HCT116 (cell line): ENCODE measurements at regions not wholly inside any gene's neighbourhood (a gene's known extent, or its start where the extent isn't known, plus 50 kb on each side); places are given as distances from the start of the nearest gene placed in this dataset.

Experiments
- ELF1 ChIP-seq: IDR thresholded peaks from 2 replicates; pipeline ENCODE4 v1.6.1; 2012; ENCODE audit warnings: low read depth, borderline replicate concordance
- SRF ChIP-seq: IDR thresholded peaks from 2 replicates; pipeline ENCODE4 v1.6.1; 2012; ENCODE audit warnings: low read depth
- ZNF274 ChIP-seq: fragments of 200-500 bp; sonication (Bioruptor generic); IDR thresholded peaks from 2 replicates; pipeline ENCODE4 v1.6.1; 2014; ENCODE audit warnings: mild to moderate bottlenecking, low read depth, low read length, inconsistent platforms
- TF ChIP-seq, protein P1 (sequence below): IDR thresholded peaks from 2 replicates; pipeline ENCODE4 v1.6.1; 2012
- TF ChIP-seq, protein P2 (sequence below), 3 experiments: fragments of 200-600 bp in 1 of 3; sonication (generic) in 1 of 3; IDR thresholded peaks in 2 of 3; conservative IDR thresholded peaks in 1 of 3; 2 replicates each; pipeline ENCODE4 v1.5.1; 2012 to 2017; ENCODE audit warnings: low read depth in 2 of 3, low read length in 2 of 3, antibody characterized with exemption in 1 of 3, borderline replicate concordance in 1 of 3, control low read depth in 1 of 3, mild to moderate bottlenecking in 1 of 3, mixed read lengths in 1 of 3, mixed run types in 1 of 3, moderate library complexity in 1 of 3; ENCODE audit not compliant: insufficient read depth in 1 of 3

DNA sequence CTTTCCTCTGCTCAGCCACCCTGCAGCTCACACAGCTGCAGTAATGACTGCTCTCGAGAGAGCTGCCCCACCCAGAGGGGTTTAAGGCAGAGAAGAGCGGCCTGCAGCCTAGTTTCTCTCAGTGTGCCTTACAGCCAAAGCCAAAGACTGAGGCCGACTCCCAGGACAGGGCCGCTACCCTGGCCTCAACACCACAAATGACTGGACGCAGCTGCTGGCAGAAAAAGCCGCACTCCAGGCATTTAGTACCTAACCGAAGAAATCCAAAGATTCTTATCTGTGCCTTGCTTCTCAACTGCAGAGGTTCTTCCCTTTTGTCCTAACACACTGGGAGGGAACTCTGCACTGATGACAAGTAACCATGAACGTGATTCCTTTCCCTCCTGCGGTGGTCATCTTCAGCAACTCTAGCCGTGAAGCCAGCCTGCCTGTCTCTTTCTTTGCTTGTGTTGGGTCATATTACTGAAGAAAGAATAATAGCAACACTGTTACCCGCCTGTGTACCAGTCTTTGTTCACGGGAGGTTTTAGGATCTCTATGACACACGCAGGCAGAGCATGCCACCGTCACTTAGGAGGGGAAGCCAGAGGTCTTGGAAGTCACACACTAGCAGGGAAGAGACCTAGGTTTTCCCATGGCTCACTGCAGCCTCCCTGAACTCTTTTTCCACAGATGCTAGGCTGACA, 202.7 kb downstream of the RHOU start:
- TF ChIP-seq ZNF274, result no peak
- TF ChIP-seq SRF, result no peak
- TF ChIP-seq, protein P1, sequence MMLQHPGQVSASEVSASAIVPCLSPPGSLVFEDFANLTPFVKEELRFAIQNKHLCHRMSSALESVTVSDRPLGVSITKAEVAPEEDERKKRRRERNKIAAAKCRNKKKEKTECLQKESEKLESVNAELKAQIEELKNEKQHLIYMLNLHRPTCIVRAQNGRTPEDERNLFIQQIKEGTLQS, result no peak
- TF ChIP-seq ELF1, result no peak
- TF ChIP-seq, protein P2, sequence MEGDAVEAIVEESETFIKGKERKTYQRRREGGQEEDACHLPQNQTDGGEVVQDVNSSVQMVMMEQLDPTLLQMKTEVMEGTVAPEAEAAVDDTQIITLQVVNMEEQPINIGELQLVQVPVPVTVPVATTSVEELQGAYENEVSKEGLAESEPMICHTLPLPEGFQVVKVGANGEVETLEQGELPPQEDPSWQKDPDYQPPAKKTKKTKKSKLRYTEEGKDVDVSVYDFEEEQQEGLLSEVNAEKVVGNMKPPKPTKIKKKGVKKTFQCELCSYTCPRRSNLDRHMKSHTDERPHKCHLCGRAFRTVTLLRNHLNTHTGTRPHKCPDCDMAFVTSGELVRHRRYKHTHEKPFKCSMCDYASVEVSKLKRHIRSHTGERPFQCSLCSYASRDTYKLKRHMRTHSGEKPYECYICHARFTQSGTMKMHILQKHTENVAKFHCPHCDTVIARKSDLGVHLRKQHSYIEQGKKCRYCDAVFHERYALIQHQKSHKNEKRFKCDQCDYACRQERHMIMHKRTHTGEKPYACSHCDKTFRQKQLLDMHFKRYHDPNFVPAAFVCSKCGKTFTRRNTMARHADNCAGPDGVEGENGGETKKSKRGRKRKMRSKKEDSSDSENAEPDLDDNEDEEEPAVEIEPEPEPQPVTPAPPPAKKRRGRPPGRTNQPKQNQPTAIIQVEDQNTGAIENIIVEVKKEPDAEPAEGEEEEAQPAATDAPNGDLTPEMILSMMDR (IDR thresholded peaks at IDR 0.05 in 2 of 3, conservative IDR thresholded peaks at IDR 0.05 in 1 of 3; ENCODE audit: borderline replicate concordance in 1 of 3, insufficient read depth in 1 of 3, low read depth in 2 of 3, low read length in 2 of 3), result no peak
